KMS-11 (cell line): ENCODE measurements at regions not wholly inside any gene's neighbourhood (a gene's known extent, or its start where the extent isn't known, plus 50 kb on each side); places are given as distances from the start of the nearest gene placed in this dataset.

Experiments
- H2AFZ ChIP-seq: fragments of 200-600 bp; sonication (generic); 2 replicates; pipeline ENCODE4 v1.6.1; 2016; ENCODE audit warnings: antibody characterized with exemption, mixed run types, low read depth
- H3K27ac ChIP-seq: fragments of 200-600 bp; sonication (generic); 2 replicates; pipeline ENCODE4 v1.6.1; 2016; ENCODE audit warnings: mild to moderate bottlenecking, mixed run types
- H3K27me3 ChIP-seq: fragments of 200-600 bp; sonication (generic); 2 replicates; pipeline ENCODE4 v1.6.1; 2017; ENCODE audit warnings: mild to moderate bottlenecking, low read depth, mixed run types, moderate library complexity; ENCODE audit not compliant: insufficient read depth
- H3K36me3 ChIP-seq: fragments of 200-600 bp; sonication (generic); 2 replicates; pipeline ENCODE4 v1.6.1; 2017; ENCODE audit warnings: mild to moderate bottlenecking, mixed run types; ENCODE audit not compliant: insufficient read depth
- H3K4me1 ChIP-seq: fragments of 200-600 bp; sonication (generic); 2 replicates; pipeline ENCODE4 v1.6.1; 2016; ENCODE audit warnings: mild to moderate bottlenecking, low read depth, mixed run types; ENCODE audit not compliant: poor library complexity, severe bottlenecking
- H3K4me2 ChIP-seq: fragments of 200-600 bp; sonication (generic); 2 replicates; pipeline ENCODE4 v1.7.0; 2016; ENCODE audit warnings: mild to moderate bottlenecking, mixed run types
- H3K4me3 ChIP-seq: fragments of 200-600 bp; sonication (generic); IDR thresholded peaks from 2 replicates; pipeline ENCODE4 v1.6.1; 2017; ENCODE audit warnings: low read depth, low read length, mixed read lengths; ENCODE audit not compliant: insufficient read depth
- H3K79me2 ChIP-seq: fragments of 200-600 bp; sonication (generic); 2 replicates; pipeline ENCODE4 v1.6.1; 2016; ENCODE audit warnings: low read depth, mixed run types; ENCODE audit not compliant: insufficient read depth
- H3K9ac ChIP-seq: fragments of 200-600 bp; sonication (generic); 2 replicates; pipeline ENCODE4 v1.6.1; 2016; ENCODE audit warnings: mild to moderate bottlenecking, mixed run types
- H4K20me1 ChIP-seq: fragments of 200-600 bp; sonication (generic); 2 replicates; pipeline ENCODE4 v1.6.1; 2016; ENCODE audit warnings: mild to moderate bottlenecking, mixed run types; ENCODE audit not compliant: insufficient read depth
- TF ChIP-seq, protein P1 (sequence below): fragments of 200-600 bp; sonication (generic); conservative IDR thresholded peaks from 2 replicates; pipeline ENCODE4 v1.6.1; 2017; ENCODE audit warnings: low read depth, mild to moderate bottlenecking, antibody characterized with exemption, low read length, moderate library complexity, mixed read lengths

DNA sequence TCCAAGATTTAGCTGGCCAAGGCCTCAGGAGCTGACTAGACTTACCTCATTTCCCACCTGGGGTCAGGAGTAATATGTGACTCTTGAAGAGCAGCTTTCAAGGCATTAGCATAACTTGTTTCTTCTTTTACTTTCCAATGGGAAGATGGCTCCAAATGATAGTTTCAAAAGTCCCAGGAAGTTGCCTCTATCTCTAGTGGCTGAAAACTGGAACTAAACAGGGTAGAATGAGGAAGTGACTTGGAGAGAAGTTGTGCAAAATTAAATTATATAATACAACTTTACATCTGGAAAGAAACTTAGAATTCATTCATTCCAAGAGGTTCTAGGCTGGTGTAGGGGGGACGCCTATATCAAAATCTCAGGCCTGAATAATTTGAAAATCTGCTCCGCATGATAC lies 250.1 kb upstream of the FMN2 start:
- Histone ChIP-seq H3K4me3 (no peak overlapping the region), H4K20me1 (no peaks in the 10 kb centered on the region), H3K9ac (no peak overlapping the region), H3K4me1 (no peaks in the 10 kb centered on the region), H2AFZ (no peak overlapping the region), H3K36me3 (no peaks in the 10 kb centered on the region), H3K79me2 (no peaks in the 10 kb centered on the region), H3K4me2 (no peak overlapping the region), H3K27me3 (no peaks in the 10 kb centered on the region), H3K27ac (no peak overlapping the region)
- TF ChIP-seq, protein P1, sequence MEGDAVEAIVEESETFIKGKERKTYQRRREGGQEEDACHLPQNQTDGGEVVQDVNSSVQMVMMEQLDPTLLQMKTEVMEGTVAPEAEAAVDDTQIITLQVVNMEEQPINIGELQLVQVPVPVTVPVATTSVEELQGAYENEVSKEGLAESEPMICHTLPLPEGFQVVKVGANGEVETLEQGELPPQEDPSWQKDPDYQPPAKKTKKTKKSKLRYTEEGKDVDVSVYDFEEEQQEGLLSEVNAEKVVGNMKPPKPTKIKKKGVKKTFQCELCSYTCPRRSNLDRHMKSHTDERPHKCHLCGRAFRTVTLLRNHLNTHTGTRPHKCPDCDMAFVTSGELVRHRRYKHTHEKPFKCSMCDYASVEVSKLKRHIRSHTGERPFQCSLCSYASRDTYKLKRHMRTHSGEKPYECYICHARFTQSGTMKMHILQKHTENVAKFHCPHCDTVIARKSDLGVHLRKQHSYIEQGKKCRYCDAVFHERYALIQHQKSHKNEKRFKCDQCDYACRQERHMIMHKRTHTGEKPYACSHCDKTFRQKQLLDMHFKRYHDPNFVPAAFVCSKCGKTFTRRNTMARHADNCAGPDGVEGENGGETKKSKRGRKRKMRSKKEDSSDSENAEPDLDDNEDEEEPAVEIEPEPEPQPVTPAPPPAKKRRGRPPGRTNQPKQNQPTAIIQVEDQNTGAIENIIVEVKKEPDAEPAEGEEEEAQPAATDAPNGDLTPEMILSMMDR: no peak

DNA sequence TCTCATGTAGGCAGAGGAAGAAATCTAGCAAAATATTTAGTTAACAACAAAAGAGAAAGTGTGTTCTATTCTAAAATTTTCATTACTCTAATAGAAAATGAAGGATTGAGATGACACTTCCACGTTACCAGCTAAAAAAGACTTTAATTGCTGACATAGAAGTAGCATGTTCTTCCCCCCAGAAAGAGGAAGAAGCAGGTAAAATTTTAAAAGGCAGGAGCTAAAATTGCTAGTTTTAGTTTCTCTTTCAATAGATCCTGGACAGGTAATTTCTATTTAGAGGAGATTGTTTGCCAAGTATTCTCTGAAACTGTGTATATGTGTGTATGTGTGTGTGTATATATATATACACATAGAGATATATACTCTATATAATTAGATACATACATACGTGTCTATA lies 248.1 kb upstream of the FMN2 start:
- Histone ChIP-seq H2AFZ (no peak overlapping the region), H3K4me3 (no peak overlapping the region), H3K9ac (no peak overlapping the region), H4K20me1 (no peaks in the 10 kb centered on the region), H3K4me2 (no peak overlapping the region), H3K4me1 (no peaks in the 10 kb centered on the region), H3K36me3 (no peaks in the 10 kb centered on the region), H3K27me3 (no peaks in the 10 kb centered on the region), H3K79me2 (no peaks in the 10 kb centered on the region), H3K27ac (no peak overlapping the region)
- TF ChIP-seq, protein P1: no peak

DNA sequence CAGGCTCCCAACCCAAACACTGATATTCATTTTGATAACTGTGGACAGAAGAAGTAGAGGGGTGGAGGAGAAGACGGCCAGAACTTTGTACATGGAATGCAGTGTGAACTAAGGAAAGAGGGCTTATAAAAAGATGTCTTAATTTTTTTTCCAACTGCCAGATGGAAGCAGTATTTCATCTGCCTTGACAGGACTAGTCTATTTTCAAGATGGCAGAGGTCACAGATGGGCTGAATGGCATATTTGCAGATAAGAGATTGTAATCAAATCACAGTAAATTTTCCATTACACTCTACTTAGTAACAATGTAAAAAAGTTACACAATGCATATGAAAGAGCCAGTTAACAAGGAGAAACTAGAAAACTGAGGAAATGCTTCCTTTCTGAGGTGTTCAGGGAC lies 246.8 kb upstream of the FMN2 start:
- no peaks in the 10 kb centered on the region for H3K4me1 ChIP-seq
- H3K4me2 ChIP-seq: no peak overlapping the region
- no peak overlapping the region for H2AFZ ChIP-seq
- H3K9ac ChIP-seq: no peak overlapping the region
- H3K27me3 ChIP-seq: no peaks in the 10 kb centered on the region
- no peaks in the 10 kb centered on the region for H4K20me1 ChIP-seq
- H3K27ac ChIP-seq: no peak overlapping the region
- H3K79me2 ChIP-seq: no peaks in the 10 kb centered on the region
- no peak overlapping the region for H3K4me3 ChIP-seq
- TF ChIP-seq, protein P1: no peak
- no peaks in the 10 kb centered on the region for H3K36me3 ChIP-seq

DNA sequence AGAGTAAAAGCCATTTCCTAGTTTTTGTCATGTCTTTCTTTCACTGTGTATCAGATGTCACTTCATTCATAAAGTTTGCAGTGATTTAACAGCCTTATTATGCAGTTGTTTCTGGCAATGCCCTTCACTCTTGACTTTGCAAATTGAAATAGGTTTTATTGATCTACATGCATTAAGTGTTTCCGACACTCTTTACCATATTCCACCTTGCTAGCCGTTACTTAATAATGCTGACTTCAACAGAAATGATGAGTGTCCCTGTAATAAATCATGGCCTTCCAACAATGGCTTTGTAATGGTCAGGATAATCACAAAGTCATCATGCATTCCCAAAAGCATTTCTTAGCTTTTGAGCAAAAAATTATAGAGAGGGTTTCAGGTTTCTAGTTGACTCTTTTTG lies 236.8 kb upstream of the FMN2 start:
- Histone ChIP-seq H3K27ac (no peak overlapping the region), H2AFZ (no peak overlapping the region), H3K36me3 (no peaks in the 10 kb centered on the region), H4K20me1 (no peaks in the 10 kb centered on the region), H3K27me3 (no peaks in the 10 kb centered on the region), H3K4me2 (no peak overlapping the region), H3K79me2 (no peaks in the 10 kb centered on the region), H3K4me3 (no peak overlapping the region), H3K4me1 (no peaks in the 10 kb centered on the region), H3K9ac (no peak overlapping the region)
- TF ChIP-seq, protein P1: no peak

DNA sequence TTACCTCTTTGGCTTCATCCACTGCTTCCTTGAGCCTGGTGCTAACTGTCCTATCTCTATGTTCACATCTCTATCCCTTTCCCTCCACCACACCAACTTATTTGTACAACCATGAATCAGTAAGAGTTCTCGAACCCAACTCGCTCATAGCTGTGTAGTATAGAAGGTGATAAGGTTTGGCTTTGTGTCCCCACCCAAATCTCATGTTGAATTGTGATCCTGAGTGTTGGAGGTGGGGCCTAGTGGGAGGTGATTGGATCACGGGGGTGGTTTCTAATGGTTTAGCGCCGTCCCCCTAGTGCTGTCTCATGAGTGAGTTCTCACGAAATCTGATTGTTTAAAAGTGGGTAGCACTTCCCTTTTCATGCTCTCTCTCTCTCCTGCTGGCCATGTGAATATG lies 235.6 kb upstream of the FMN2 start:
- TF ChIP-seq, protein P1: no peak
- Histone ChIP-seq H3K36me3 (no peaks in the 10 kb centered on the region), H3K9ac (no peak overlapping the region), H3K79me2 (no peaks in the 10 kb centered on the region), H3K4me3 (no peak overlapping the region), H3K27me3 (no peaks in the 10 kb centered on the region), H2AFZ (no peak overlapping the region), H3K4me2 (no peak overlapping the region), H3K27ac (no peak overlapping the region), H3K4me1 (no peaks in the 10 kb centered on the region), H4K20me1 (no peaks in the 10 kb centered on the region)
